ENCODE measurements at regions not wholly inside any gene's neighbourhood (a gene's known extent, or its start where the extent isn't known, plus 50 kb on each side); places are given as distances from the start of the nearest gene placed in this dataset.

DNA sequence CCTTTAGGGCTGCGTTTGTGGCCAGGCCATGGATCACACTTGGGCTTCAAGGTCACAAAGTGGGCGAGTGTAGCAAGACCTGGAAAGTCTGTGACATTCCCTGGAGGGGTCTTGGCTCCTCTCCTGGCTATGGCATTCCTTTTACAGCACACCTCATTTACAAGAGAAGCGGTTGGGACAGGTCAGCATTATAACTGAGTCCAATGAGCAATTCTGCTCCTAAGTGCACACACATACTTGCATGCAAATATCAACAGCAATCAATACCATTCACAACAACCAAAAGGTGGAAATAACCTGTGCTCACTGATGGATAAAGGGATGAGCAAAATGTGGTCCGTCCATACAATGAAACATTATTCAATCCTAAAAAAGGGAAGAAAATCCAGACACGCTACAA lies 298.2 kb downstream of the CTTN start:
- TF ChIP-seq GATA1 (IDR thresholded peaks at IDR 0.05; ENCODE audit: low read depth, low read length) = no peak
- TF ChIP-seq POLR2A (IDR thresholded peaks at IDR 0.05; ENCODE audit: low read length) = no peak
- DNase-seq = no peak

DNA sequence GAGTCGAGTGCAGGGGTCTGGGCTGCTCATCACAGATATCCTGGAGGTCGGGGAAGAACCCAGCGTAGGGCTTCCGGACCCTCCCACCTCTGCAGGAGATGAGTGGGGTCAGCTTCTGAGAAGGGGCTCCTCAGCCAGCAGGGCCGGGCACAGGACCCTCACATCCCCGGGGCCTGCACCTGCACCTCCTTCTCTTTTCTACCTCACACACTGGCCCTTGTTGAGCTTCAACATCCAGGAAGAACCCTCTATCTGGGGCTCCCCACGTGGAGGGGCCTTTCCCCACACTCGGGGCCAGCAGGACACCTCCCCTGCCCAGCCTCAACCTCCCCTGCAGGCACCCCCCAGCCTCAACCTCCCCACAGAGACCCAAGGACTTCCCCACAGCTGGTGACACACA lies 299.4 kb downstream of the CTTN start:
- TF ChIP-seq POLR2A (IDR thresholded peaks at IDR 0.05; ENCODE audit: low read length) = no peak
- no peak for TF ChIP-seq GATA1 (IDR thresholded peaks at IDR 0.05; ENCODE audit: low read depth, low read length)
- DNase-seq = no peak

DNA sequence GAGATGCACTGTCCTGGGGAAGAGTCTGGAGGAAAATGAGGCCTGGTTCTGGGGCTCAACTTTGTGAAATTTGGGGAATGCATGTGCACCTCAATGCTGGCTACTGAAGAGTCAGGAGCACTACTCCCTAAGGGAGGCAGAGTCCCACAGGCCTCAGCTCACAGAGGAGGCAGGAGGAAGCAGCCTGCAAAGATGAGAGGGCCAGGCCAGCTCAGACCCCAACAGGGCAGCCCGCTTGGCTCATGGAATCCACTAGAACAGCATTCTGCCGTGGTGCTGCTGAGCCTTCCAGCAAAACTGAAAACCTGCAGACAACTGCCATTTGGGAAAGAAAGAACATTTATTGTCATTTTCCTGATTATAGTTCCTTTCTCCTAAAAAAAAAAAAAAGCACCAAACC lies 300.5 kb downstream of the CTTN start:
- no peak for TF ChIP-seq POLR2A (IDR thresholded peaks at IDR 0.05; ENCODE audit: low read length)
- no peak for TF ChIP-seq GATA1 (IDR thresholded peaks at IDR 0.05; ENCODE audit: low read depth, low read length)
- DNase-seq = no peak

DNA sequence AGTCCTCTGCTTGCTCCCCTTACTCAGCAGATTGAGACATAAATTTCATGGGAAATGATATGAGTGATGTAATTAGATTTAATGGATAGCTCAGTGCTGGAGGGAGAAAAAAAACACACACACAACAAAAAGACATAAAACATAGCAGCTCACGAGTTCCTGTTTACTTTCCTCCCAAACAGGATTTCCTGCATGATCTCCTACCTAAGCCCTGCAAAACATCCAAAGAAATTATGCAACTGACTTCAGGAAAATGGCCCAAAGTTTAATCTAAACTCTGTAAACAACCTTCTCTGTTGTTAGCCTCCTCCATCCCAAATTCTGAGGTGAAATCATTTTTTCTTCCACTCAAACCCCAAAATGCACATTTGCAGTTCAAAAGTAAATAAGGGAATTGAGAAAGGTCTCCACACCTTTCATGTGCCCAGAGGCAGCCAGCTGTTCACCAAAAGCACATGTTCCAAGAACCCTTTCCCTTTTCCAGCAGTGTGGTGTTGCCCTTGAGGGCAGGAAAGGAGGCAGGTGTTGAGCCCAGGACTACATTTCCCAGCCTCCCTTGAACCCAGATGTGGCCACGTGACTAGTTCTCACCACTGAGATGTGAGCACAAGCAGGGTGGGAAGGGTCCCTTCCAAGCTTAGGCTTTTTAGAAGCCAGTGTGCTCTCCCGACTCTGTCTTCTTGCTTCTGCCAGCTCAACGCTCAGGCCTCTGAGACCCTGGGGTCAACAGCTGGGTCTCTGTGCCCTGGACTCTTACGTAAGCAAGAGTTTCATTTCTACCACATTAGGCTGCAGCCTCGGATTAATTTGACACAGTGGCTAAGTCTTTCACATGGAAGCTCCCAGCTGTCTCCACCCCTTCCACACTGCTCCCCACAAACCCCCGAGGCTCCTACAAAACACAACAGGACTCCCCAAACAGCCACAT lies 301.2 kb downstream of the CTTN start:
- no peak for DNase-seq
- TF ChIP-seq GATA1 (IDR thresholded peaks at IDR 0.05; ENCODE audit: low read depth, low read length) (no peak), POLR2A (IDR thresholded peaks at IDR 0.05; ENCODE audit: low read length) (no peak)

DNA sequence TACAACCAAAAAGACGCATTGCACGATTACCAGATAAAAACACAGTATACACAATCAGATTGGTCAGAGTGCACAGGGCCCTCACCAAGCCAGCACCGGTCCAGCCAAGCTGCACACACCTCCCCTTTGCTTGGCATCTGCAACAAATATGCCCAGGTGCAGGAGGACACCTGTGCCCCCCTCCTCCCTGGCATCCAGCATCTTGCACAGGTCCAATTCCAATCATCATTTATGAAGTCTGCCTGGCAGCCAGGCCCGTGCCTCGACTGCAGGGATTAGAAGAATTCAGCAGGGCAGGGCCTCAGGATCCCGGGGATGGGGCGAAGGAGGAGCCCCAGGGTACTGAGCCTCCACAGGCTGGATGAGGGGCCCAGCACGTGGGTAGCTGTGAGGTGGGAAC lies 302.1 kb downstream of the CTTN start:
- TF ChIP-seq GATA1 (IDR thresholded peaks at IDR 0.05; ENCODE audit: low read depth, low read length) = no peak
- TF ChIP-seq POLR2A (IDR thresholded peaks at IDR 0.05; ENCODE audit: low read length) = no peak
- no peak for DNase-seq

DNA sequence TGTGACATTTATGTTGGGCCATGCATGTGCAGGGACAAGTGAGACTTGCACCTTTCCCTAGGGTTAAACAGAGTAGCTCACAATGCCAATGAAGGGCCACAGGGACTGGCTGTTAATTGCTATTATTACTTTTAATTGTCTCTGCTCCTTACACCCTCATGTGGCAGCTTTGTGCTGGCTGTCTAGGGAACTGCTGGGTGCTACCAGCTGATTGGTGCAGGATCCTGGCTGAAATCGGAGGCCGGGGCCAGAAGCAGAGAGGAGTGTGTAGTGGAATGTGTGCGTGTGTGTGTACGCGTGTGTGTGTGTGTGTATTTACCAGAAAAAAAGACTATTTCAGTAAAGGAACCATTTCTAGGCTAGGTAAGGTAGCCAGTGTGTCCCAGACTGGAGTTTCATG lies 302.5 kb downstream of the CTTN start:
- TF ChIP-seq GATA1 (IDR thresholded peaks at IDR 0.05; ENCODE audit: low read depth, low read length) (no peak), POLR2A (IDR thresholded peaks at IDR 0.05; ENCODE audit: low read length) (no peak)
- no peak for DNase-seq

DNA sequence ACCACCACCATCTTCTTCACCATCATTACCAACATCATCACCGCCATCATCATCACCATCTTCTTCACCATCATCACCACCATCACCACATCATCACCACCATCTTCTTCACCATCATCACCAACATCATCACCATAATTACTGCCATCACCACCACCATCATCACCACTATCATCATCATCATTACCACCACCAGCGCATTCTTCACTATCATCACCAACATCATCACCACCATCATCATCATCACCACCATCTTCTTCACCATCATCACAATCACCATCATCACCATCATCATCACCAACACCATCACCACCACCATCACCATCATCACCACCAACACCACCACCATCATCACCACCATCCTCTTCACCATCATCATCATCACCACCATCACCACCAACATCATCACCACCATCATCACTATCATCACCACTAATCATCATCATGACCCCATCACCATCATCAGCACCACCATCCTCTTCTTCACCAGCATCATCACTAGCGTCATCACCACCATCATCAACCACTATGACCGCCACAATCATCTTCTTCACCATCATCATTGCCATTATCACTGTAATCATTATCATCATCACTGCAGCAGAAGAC lies 303.8 kb downstream of the CTTN start:
- no peak for DNase-seq
- TF ChIP-seq GATA1 (IDR thresholded peaks at IDR 0.05; ENCODE audit: low read depth, low read length) = no peak
- TF ChIP-seq POLR2A (IDR thresholded peaks at IDR 0.05; ENCODE audit: low read length) = no peak

DNA sequence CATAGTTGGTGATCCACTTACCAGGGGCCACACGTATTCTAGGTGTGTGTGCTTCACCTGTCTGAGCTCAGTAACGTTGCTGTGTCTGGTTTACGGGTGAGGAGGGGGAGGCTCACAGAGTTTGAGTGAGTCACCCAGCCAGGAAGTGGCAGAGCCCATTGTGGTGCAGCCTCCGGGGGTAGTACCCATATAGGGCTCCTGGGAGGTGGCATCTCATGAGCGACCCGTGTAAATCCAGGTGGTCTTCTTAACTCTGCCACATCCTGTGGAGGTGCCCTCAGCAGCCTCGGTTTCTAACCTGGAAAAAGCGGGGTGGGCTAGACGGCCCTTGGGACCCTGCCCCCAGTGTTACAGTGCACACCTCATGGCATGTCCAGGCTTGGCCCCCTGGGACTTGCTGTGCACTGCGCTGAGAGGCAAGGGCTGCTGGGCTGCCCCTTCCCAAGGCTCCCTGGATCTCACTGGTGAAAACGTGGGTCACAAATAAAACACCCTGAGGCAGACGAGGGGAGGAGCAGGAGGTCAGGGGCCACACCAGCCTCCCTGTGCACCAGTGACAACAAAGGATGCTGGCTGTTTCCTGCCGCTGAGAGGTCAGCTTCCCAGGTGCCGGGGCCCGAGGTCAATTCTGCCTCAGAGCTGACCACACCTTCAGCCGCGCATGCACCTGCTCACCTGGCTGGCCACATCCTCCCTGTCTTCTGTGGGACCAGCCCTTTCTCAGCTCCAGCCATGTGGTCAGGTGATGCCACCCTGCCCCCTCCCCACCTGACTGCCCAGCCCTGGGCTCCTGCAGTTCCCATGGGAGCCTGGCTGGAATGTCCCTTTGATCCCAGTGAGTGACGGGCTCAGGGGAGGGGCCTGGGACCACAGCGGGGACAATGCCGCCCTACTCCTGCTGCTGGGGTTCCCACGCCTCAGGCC lies 305.1 kb downstream of the CTTN start:
- no peak for DNase-seq
- no peak for TF ChIP-seq GATA1 (IDR thresholded peaks at IDR 0.05; ENCODE audit: low read depth, low read length)
- no peak for TF ChIP-seq POLR2A (IDR thresholded peaks at IDR 0.05; ENCODE audit: low read length)

DNA sequence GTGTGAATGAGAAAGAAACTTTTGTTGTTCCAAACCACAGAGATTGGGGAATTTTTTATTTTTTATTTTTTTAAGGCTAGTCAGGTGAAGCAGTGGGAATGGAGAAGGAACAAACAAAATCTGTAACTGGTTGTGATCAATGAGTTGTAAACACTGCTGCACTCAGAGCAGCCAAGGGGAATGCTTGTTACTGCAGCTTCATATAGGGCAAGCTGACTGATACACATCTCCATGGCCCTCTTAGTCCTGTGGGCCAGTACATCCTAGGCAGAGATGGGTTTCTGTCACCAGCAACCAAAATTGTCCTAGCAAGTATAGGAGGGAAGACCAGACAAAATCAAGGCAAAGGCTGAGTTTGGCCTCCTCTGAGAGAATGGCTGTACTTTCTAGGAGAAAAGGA lies 306.8 kb downstream of the CTTN start:
- DNase-seq = no peak
- TF ChIP-seq POLR2A (IDR thresholded peaks at IDR 0.05; ENCODE audit: low read length) (no peak), GATA1 (IDR thresholded peaks at IDR 0.05; ENCODE audit: low read depth, low read length) (no peak)

DNA sequence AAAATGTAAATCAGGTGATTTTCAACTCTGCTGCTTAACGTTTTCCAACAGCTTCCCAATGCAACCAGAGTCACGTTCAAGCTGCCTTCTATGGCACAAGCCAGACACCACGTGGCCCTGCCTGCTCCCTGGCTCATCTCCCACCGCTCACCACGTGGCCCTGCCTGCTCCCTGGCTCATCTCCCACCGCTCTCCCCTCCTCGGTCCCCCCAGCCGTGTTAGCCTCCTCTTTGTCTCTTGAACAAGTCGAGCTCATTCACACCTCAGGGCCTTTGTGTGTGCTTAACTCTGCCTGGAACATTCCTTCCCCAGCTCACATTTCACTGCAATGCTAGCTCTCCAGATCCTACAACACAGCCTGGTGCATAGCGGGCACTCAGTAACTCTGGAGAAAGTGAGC lies 307.6 kb downstream of the CTTN start:
- TF ChIP-seq POLR2A (IDR thresholded peaks at IDR 0.05; ENCODE audit: low read length) = no peak
- no peak for DNase-seq

DNA sequence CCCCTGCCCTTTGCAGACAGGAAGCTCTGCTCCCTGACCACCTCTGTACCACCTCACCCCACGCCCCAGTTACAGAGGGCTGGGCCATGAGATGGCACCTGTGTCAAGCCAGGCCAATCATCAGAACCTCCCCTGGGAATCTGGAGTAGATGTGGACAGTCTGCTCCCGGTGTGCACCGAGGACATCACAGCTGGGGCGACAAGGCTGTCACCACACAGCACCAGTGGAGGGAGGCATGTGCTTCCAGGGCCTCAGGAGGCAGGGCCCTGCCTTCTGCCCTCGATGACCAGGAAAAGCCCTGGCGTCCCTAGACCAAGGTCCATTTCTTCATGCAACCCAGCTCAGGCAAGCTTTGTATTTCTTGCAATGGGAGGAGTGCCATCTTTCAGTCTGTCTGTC lies 309.5 kb downstream of the CTTN start:
- TF ChIP-seq POLR2A (IDR thresholded peaks at IDR 0.05; ENCODE audit: low read length) (no peak), GATA1 (IDR thresholded peaks at IDR 0.05; ENCODE audit: low read depth, low read length) (no peak)
- no peak for DNase-seq

DNA sequence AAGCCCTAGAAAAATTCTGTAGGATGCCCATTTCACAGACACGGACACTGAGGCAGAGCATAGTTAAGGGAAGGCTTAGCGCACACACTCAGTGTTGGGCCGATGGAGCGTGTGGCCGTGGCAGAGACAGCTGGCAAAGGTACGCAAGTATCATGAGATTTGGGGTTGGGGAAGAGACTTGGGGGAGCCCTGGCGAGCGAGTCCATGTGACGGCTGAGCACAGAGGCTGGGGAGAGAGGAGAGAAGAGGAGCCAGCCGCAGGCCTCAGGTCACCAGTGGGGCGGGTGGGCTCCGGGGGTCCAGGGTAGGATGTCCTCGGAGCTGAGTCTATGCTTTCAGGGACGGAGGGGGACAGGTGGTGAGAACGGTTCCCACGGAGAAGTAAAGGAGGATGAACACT lies 311.3 kb downstream of the CTTN start:
- DNase-seq = no peak
- TF ChIP-seq GATA1 (IDR thresholded peaks at IDR 0.05; ENCODE audit: low read depth, low read length) = no peak

DNA sequence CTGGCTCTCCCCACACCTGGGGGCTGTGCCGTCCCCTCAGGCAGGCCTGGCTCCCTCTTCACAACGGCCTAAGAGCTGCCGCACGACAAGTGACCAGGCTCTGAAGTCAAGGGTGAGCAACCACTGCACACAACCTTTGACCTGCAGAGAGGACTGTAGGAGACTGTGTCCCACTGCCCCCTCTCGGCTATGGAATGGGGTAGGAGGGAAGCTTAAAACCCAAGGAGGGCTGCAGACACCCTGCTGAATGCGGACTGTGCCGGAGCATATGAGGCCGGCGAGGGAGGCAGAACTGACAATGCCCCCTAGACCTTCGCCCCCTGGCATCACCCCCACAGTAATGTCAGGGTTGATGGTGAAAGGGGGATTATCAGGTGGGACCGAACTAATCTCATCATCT lies 311.9 kb downstream of the CTTN start:
- no peak for TF ChIP-seq GATA1 (IDR thresholded peaks at IDR 0.05; ENCODE audit: low read depth, low read length)
- TF ChIP-seq POLR2A (IDR thresholded peaks at IDR 0.05; ENCODE audit: low read length) = no peak
- no peak for DNase-seq

DNA sequence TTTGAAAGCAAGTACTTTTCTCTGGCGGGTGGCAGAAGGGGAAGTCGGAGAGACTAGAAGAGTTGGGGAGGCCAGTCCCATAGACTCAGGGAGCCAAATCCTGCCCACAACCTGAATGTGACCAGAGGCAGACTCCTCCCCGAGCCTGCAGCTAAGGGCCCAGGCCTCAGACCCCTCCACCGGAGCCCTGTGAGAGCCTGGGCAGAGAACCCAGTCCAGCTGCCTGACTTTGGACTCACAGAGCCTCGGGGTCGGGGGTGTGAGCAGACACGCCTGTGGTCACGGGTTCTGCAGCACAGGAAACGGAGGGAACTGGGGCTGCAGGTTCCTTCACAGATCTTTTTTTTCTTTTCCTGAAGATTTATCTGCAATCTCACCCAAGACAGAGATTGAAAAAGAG lies 312.3 kb downstream of the CTTN start:
- DNase-seq = no peak
- no peak for TF ChIP-seq POLR2A (IDR thresholded peaks at IDR 0.05; ENCODE audit: low read length)
- no peak for TF ChIP-seq GATA1 (IDR thresholded peaks at IDR 0.05; ENCODE audit: low read depth, low read length)

Data from erythroblast (primary cell).